Neural progenitor cell (in vitro differentiated cells): ENCODE measurements at regions not wholly inside any gene's neighbourhood (a gene's known extent, or its start where the extent isn't known, plus 50 kb on each side); places are given as distances from the start of the nearest gene placed in this dataset.

Experiments
- EZH2 ChIP-seq: fragments of 200-600 bp; sonication (generic); IDR thresholded peaks from 2 replicates; pipeline ENCODE4 v1.6.1; 2017; ENCODE audit warnings: antibody characterized with exemption, mild to moderate bottlenecking, moderate library complexity
- EZH2phosphoT487 ChIP-seq: fragments of 200-600 bp; sonication (generic); IDR thresholded peaks from 2 replicates; pipeline ENCODE4 v1.6.1; 2017; ENCODE audit warnings: antibody characterized with exemption
- TF ChIP-seq, protein P1 (sequence below): fragments of 200-600 bp; sonication (generic); IDR thresholded peaks from 2 replicates; pipeline ENCODE4 v1.5.1; 2017; ENCODE audit warnings: antibody characterized with exemption, mild to moderate bottlenecking

- TF ChIP-seq EZH2 (no peak), EZH2phosphoT487 (no peak)
- TF ChIP-seq, protein P1, sequence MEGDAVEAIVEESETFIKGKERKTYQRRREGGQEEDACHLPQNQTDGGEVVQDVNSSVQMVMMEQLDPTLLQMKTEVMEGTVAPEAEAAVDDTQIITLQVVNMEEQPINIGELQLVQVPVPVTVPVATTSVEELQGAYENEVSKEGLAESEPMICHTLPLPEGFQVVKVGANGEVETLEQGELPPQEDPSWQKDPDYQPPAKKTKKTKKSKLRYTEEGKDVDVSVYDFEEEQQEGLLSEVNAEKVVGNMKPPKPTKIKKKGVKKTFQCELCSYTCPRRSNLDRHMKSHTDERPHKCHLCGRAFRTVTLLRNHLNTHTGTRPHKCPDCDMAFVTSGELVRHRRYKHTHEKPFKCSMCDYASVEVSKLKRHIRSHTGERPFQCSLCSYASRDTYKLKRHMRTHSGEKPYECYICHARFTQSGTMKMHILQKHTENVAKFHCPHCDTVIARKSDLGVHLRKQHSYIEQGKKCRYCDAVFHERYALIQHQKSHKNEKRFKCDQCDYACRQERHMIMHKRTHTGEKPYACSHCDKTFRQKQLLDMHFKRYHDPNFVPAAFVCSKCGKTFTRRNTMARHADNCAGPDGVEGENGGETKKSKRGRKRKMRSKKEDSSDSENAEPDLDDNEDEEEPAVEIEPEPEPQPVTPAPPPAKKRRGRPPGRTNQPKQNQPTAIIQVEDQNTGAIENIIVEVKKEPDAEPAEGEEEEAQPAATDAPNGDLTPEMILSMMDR = no peak
These were observed 66.7 kb downstream of the ETAA1 start for GRCh38 chr2:67463810-67464209.
